IMR-90 (cell line): ENCODE measurements at regions not wholly inside any gene's neighbourhood (a gene's known extent, or its start where the extent isn't known, plus 50 kb on each side); places are given as distances from the start of the nearest gene placed in this dataset.

ENCODE experiments used
- ATAC-seq: fragments of 200-7000 bp; cut with Tn5 transposase; 2 replicates; pipeline ENCODE4 v1.9.1; 2020; ENCODE audit warnings: low read depth, mild to moderate bottlenecking, moderate library complexity
- BruUV-seq: library from RNA; stranded (reverse); fragments of 400-500 nt; replicated peaks from 2 replicates; lab custom pipeline; 2021; lab: Mats Ljungman, UMichigan
- CTCF ChIA-PET: fragments of 300-600 bp; formaldehyde crosslinking; extraction: SDS; loops from one replicate; lab custom pipeline; 2021; ENCODE audit warnings: antibody characterized with exemption; lab: Yijun Ruan, JAX
- POLR2A ChIA-PET: fragments of 300-600 bp; sonication (Branson Sonifier 250); formaldehyde crosslinking; loops from one replicate; lab custom pipeline; 2022; ENCODE audit warnings: antibody characterized with exemption; ENCODE audit not compliant: unreplicated experiment; lab: Charles Lee
- DNase-seq: peaks from one replicate; pipeline ENCODE4 v3.0.0; 2013
- H2AFZ ChIP-seq: replicated peaks from 2 replicates; pipeline ENCODE3; 2013; ENCODE audit warnings: low read length, mild to moderate bottlenecking; ENCODE audit not compliant: poor library complexity
- H2AK5ac ChIP-seq: 2 replicates; pipeline ENCODE4 v1.6.1; 2013; ENCODE audit warnings: low read depth, low read length, inconsistent platforms
- H2AK9ac ChIP-seq: replicated peaks from 2 replicates; pipeline ENCODE3; 2013; ENCODE audit warnings: mild to moderate bottlenecking, low read depth, low read length, moderate library complexity; ENCODE audit not compliant: poor library complexity
- H2BK120ac ChIP-seq: 2 replicates; pipeline ENCODE4 v1.6.1; 2013; ENCODE audit warnings: low read depth, low read length, inconsistent platforms
- H2BK15ac ChIP-seq: 3 replicates; pipeline ENCODE4 v1.6.1; 2013; ENCODE audit warnings: low read depth, low read length, inconsistent platforms
- H2BK20ac ChIP-seq: 2 replicates; pipeline ENCODE4 v1.6.1; 2013; ENCODE audit warnings: low read depth, mild to moderate bottlenecking, inconsistent platforms, low read length, moderate library complexity
- H2BK5ac ChIP-seq: 2 replicates; pipeline ENCODE4 v1.6.1; 2013; ENCODE audit warnings: mild to moderate bottlenecking, low read depth, low read length, inconsistent platforms; ENCODE audit not compliant: poor library complexity, severe bottlenecking
- H3K14ac ChIP-seq: replicated peaks from 2 replicates; pipeline ENCODE4 v1.6.1; 2013; ENCODE audit warnings: low read depth, low read length, inconsistent platforms
- H3K18ac ChIP-seq: 2 replicates; pipeline ENCODE4 v1.6.1; 2013; ENCODE audit warnings: low read depth, low read length, control low read depth
- H3K23ac ChIP-seq: 2 replicates; pipeline ENCODE4 v1.6.1; 2013; ENCODE audit warnings: low read depth, low read length, inconsistent platforms
- H3K27ac ChIP-seq: 2 replicates; pipeline ENCODE4 v1.5.1; 2013; ENCODE audit warnings: mild to moderate bottlenecking, control low read depth, low read length; ENCODE audit not compliant: insufficient read depth
- H3K27me3 ChIP-seq: 2 replicates; pipeline ENCODE4 v1.6.1; 2013; ENCODE audit warnings: low read length; ENCODE audit not compliant: control insufficient read depth, insufficient read depth
- H3K36me3 ChIP-seq: 2 replicates; pipeline ENCODE4 v1.6.1; 2013; ENCODE audit warnings: low read length, mixed read lengths; ENCODE audit not compliant: control insufficient read depth, insufficient read depth
- H3K4ac ChIP-seq: 2 replicates; pipeline ENCODE4 v1.6.1; 2013; ENCODE audit warnings: low read depth, low read length, inconsistent platforms
- H3K4me1 ChIP-seq: 2 replicates; pipeline ENCODE4 v1.6.1; 2013; ENCODE audit warnings: low read length, mixed read lengths; ENCODE audit not compliant: control insufficient read depth, insufficient read depth
- H3K4me2 ChIP-seq: 2 replicates; pipeline ENCODE4 v1.6.1; 2013; ENCODE audit warnings: low read depth, mild to moderate bottlenecking, control low read depth, low read length, moderate library complexity
- H3K4me3 ChIP-seq: 2 replicates; pipeline ENCODE4 v1.5.1; 2013; ENCODE audit warnings: low read depth, mild to moderate bottlenecking, control low read depth, low read length, moderate library complexity; ENCODE audit not compliant: insufficient read depth
- H3K56ac ChIP-seq: 2 replicates; pipeline ENCODE4 v1.6.1; 2013; ENCODE audit warnings: low read length, inconsistent platforms; ENCODE audit not compliant: insufficient read depth; ENCODE audit errors: extremely low read depth
- H3K79me1 ChIP-seq, 2 experiments: 2 replicates each; pipeline ENCODE4 v1.6.1; 2013; ENCODE audit warnings: low read length in 2 of 2, inconsistent platforms in 1 of 2, low read depth in 1 of 2
- H3K9ac ChIP-seq: 2 replicates; pipeline ENCODE4 v1.6.1; 2013; ENCODE audit warnings: low read depth, low read length, control low read depth
- H3K9me1 ChIP-seq: 2 replicates; pipeline ENCODE4 v1.6.1; 2013; ENCODE audit warnings: low read length, inconsistent platforms; ENCODE audit not compliant: insufficient read depth
- H3K9me3 ChIP-seq: 2 replicates; pipeline ENCODE4 v1.6.1; 2013; ENCODE audit warnings: low read length; ENCODE audit not compliant: control insufficient read depth, insufficient read depth
- H4K20me1 ChIP-seq: 2 replicates; pipeline ENCODE4 v1.6.1; 2013; ENCODE audit warnings: low read length, inconsistent platforms; ENCODE audit not compliant: insufficient read depth
- H4K5ac ChIP-seq: 2 replicates; pipeline ENCODE4 v1.6.1; 2013; ENCODE audit warnings: mild to moderate bottlenecking, low read depth, low read length, control low read depth
- H4K8ac ChIP-seq, 2 experiments: 2 replicates each; pipeline ENCODE4 v1.6.1; 2013; ENCODE audit warnings: low read depth in 2 of 2, low read length in 2 of 2, control low read depth in 1 of 2, inconsistent platforms in 1 of 2
- H4K91ac ChIP-seq: 2 replicates; pipeline ENCODE4 v1.6.1; 2013; ENCODE audit warnings: low read depth, low read length, inconsistent platforms; ENCODE audit not compliant: insufficient read depth
- BHLHE40 ChIP-seq: fragments of 150-350 bp; IDR thresholded peaks from 2 replicates; pipeline ENCODE4 v1.6.1; 2016; ENCODE audit warnings: mild to moderate bottlenecking, low read depth, low read length
- MAFK ChIP-seq: IDR thresholded peaks from 2 replicates; pipeline ENCODE4 v1.6.1; 2012; ENCODE audit warnings: low read depth, low read length, improper control_type of control experiment
- MAZ ChIP-seq: IDR thresholded peaks from 2 replicates; pipeline ENCODE4 v1.6.1; 2012; ENCODE audit warnings: low read depth, mild to moderate bottlenecking, low read length, improper control_type of control experiment, moderate library complexity, borderline replicate concordance
- POLR2A ChIP-seq: IDR thresholded peaks from 2 replicates; pipeline ENCODE4 v1.6.1; 2012; ENCODE audit warnings: mild to moderate bottlenecking, low read depth, low read length
- RAD21 ChIP-seq: IDR thresholded peaks from 2 replicates; pipeline ENCODE4 v1.6.1; 2012; ENCODE audit warnings: low read length, improper control_type of control experiment
- RFX5 ChIP-seq: IDR thresholded peaks from 2 replicates; pipeline ENCODE4 v1.8.0; 2012; ENCODE audit warnings: low read depth, mild to moderate bottlenecking, low read length, moderate library complexity
- SMC3 ChIP-seq: fragments of 150-350 bp; IDR thresholded peaks from 2 replicates; pipeline ENCODE4 v1.6.1; 2016; ENCODE audit warnings: low read depth, mild to moderate bottlenecking, antibody characterized with exemption, low read length, moderate library complexity
- dilution Hi-C: fragments of 300-500 bp; cut with HindIII; formaldehyde crosslinking; loops from one replicate; pipeline ENCODE4 v1.14.3; 2018; ENCODE audit warnings: low sequenced_read_pairs; ENCODE audit not compliant: unreplicated experiment
- in situ Hi-C: fragments of 300-500 bp; cut with MboI; formaldehyde crosslinking; loops from 3 replicates; pipeline ENCODE4 v1.14.3; 2019; ENCODE audit warnings: low sequenced_read_pairs, inconsistent platforms, mixed read lengths
- intact Hi-C: fragments of 100-400 bp; cut with micrococcal nuclease; formaldehyde crosslinking; loops from 2 replicates; pipeline ENCODE4 v1.10.0; 2022
- TF ChIP-seq, protein P1 (sequence below): fragments of 150-350 bp; IDR thresholded peaks from 2 replicates; pipeline ENCODE4 v1.6.1; 2016; ENCODE audit warnings: low read depth, mild to moderate bottlenecking, low read length, moderate library complexity, borderline replicate concordance
- TF ChIP-seq, protein P2 (sequence below): conservative IDR thresholded peaks from 2 replicates; pipeline ENCODE4 v1.5.1; 2012; ENCODE audit warnings: mild to moderate bottlenecking, low read depth, low read length, improper control_type of control experiment

DNA sequence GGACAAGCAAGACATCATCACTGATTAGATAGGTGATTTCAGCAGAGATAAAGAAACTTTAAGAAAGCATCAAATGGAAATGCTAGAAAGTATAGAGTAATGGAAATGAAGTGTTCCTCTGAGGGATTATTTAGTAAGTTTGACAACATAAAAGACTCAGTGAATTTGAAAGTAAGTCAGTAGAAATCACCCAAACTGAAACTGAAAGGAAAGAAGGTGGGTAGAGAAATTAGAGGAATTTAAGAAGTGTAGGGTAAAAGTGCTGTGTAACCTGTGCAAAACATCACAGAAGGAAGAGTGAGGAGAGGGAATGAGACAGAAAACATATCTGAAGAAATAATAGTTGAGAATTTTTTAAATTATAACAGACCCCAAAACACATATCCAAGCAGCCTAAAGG, 343.1 kb downstream of the CBLN2 start:
- Histone ChIP-seq H2BK20ac (no peak overlapping the region), H4K5ac (no peak overlapping the region), H3K4me2 (no peak overlapping the region), H3K14ac (no peak overlapping the region), H2BK5ac (no peak overlapping the region), H4K8ac (no peak overlapping the region), H2AK5ac (no peak overlapping the region), H3K27ac (no peak overlapping the region), H3K18ac (no peak overlapping the region), H3K9ac (no peak overlapping the region), H2AK9ac (no peak overlapping the region), H3K36me3 (no peaks in the 10 kb centered on the region), H2BK15ac (no peak overlapping the region), H3K56ac (no peak overlapping the region), H3K9me1 (no peaks in the 10 kb centered on the region), H3K27me3 (no peaks in the 10 kb centered on the region), H4K91ac (no peak overlapping the region), H3K4me1 (no peaks in the 10 kb centered on the region), H3K4ac (no peak overlapping the region), H2AFZ (no peak overlapping the region), H2BK120ac (no peak overlapping the region), H4K20me1 (no peaks in the 10 kb centered on the region), H3K23ac (no peak overlapping the region), H3K9me3 (peaks cover 8% of the 10 kb centered on the region; the same call in 1 of the 2 replicates), H3K79me1 (no peaks in the 10 kb centered on the region), H3K4me3 (no peak overlapping the region)
- DNase-seq, result no peak
- no TSS peak for BruUV-seq
- TF ChIP-seq MAFK, result no peak
- no peak for TF ChIP-seq BHLHE40
- TF ChIP-seq, protein P1, sequence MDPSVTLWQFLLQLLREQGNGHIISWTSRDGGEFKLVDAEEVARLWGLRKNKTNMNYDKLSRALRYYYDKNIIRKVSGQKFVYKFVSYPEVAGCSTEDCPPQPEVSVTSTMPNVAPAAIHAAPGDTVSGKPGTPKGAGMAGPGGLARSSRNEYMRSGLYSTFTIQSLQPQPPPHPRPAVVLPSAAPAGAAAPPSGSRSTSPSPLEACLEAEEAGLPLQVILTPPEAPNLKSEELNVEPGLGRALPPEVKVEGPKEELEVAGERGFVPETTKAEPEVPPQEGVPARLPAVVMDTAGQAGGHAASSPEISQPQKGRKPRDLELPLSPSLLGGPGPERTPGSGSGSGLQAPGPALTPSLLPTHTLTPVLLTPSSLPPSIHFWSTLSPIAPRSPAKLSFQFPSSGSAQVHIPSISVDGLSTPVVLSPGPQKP, result no peak
- TF ChIP-seq, protein P2, sequence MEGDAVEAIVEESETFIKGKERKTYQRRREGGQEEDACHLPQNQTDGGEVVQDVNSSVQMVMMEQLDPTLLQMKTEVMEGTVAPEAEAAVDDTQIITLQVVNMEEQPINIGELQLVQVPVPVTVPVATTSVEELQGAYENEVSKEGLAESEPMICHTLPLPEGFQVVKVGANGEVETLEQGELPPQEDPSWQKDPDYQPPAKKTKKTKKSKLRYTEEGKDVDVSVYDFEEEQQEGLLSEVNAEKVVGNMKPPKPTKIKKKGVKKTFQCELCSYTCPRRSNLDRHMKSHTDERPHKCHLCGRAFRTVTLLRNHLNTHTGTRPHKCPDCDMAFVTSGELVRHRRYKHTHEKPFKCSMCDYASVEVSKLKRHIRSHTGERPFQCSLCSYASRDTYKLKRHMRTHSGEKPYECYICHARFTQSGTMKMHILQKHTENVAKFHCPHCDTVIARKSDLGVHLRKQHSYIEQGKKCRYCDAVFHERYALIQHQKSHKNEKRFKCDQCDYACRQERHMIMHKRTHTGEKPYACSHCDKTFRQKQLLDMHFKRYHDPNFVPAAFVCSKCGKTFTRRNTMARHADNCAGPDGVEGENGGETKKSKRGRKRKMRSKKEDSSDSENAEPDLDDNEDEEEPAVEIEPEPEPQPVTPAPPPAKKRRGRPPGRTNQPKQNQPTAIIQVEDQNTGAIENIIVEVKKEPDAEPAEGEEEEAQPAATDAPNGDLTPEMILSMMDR, result no peak
- TF ChIP-seq RAD21, result no peak
- TF ChIP-seq POLR2A, result no peak
- TF ChIP-seq MAZ, result no peak
- no peak for TF ChIP-seq SMC3
- no peak for TF ChIP-seq RFX5
- dilution Hi-C loops (no loop called here), in situ Hi-C loops (no loop called here), intact Hi-C loops (no loop called here)
- no peak for ATAC-seq
- POLR2A ChIA-PET, result no interaction called here
- CTCF ChIA-PET, result no interaction called here
